Kidney epithelial cell (primary cell): ENCODE measurements at regions not wholly inside any gene's neighbourhood (a gene's known extent, or its start where the extent isn't known, plus 50 kb on each side); places are given as distances from the start of the nearest gene placed in this dataset.

Experiments
- DNase-seq: peaks from one replicate; pipeline ENCODE4 v3.0.0-alpha.2; 2010; ENCODE audit warnings: low read depth
- H3K27me3 ChIP-seq: 2 replicates; pipeline ENCODE4 v1.6.0; 2011; ENCODE audit warnings: low read length; ENCODE audit not compliant: control insufficient read depth, insufficient read depth
- H3K36me3 ChIP-seq: 2 replicates; pipeline ENCODE4 v1.5.1; 2011; ENCODE audit warnings: low read length; ENCODE audit not compliant: control insufficient read depth, insufficient read depth
- H3K4me3 ChIP-seq: 2 replicates; pipeline ENCODE4 v1.5.1; 2011; ENCODE audit warnings: low read depth, mild to moderate bottlenecking, control low read depth, low read length
- TF ChIP-seq, protein P1 (sequence below): IDR thresholded peaks from 2 replicates; pipeline ENCODE4 v1.5.1; 2011; ENCODE audit warnings: mild to moderate bottlenecking, moderate library complexity, low read length, control low read depth, inconsistent platforms; ENCODE audit not compliant: insufficient read depth, poor library complexity, severe bottlenecking

DNA sequence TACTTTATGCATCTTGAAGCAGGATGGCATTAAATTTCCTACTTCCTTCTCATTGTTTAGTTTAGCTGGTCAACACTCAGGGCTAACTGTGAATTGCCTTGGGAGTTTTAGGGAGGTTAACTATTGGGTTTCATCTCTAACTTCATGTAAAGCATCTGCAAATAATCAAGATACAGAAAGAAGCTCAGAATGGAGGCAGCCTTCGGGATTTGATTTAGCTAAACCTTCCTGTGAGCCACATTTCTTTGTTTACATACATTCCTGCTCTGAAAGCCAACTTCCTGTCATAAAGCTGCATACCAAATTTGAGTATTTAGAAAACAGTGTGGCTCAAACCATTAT lies 131.7 kb upstream of the PCDH18 start:
- TF ChIP-seq, protein P1, sequence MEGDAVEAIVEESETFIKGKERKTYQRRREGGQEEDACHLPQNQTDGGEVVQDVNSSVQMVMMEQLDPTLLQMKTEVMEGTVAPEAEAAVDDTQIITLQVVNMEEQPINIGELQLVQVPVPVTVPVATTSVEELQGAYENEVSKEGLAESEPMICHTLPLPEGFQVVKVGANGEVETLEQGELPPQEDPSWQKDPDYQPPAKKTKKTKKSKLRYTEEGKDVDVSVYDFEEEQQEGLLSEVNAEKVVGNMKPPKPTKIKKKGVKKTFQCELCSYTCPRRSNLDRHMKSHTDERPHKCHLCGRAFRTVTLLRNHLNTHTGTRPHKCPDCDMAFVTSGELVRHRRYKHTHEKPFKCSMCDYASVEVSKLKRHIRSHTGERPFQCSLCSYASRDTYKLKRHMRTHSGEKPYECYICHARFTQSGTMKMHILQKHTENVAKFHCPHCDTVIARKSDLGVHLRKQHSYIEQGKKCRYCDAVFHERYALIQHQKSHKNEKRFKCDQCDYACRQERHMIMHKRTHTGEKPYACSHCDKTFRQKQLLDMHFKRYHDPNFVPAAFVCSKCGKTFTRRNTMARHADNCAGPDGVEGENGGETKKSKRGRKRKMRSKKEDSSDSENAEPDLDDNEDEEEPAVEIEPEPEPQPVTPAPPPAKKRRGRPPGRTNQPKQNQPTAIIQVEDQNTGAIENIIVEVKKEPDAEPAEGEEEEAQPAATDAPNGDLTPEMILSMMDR: no peak

DNA sequence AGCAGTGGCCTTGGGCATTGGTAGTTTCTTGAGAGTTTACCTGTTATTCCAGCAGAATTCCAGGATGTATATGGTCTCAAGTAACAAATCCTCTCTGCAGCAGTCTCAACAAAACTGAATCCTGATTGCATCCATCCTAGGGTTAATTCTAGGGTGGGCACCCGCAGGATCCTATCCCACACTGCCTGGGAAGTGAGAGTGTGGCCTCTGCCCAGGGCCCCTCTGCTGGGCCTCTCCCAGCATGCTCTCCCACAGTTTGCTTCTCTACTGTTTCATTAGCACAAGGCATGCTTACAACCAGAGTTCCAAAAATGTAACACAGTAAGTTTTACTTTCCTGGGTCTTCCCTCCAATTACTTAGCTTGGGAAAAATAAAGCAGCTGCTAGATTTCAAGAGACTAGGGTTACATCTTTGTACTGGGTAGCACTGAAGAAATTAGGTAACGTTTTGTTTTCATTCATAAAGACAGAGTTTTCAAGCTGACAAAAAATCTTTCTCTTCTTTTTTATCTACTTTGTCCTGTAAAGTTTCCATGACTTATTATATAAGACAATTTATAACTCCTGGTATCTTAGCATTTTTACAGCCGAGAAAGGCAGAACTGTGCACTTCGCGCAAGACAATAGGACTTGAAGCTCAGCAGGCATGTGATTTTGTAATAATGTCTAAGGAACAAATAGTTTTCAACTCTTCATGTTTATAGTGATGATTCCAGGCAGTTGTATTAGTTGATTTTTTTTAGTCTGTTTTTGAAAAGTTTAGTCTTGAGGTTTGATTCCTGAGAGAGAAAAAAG lies 131.2 kb upstream of the PCDH18 start:
- Histone ChIP-seq H3K36me3 (no peaks in the 10 kb centered on the region), H3K4me3 (no peak overlapping the region), H3K27me3 (no peaks in the 10 kb centered on the region)
- TF ChIP-seq, protein P1: no peak
- DNase-seq: no peak

More for the DNA sequence above, 131.7 kb upstream of the PCDH18 start:
- no peak for DNase-seq
- Histone ChIP-seq H3K27me3 (no peaks in the 10 kb centered on the region), H3K36me3 (no peaks in the 10 kb centered on the region), H3K4me3 (no peak overlapping the region)

DNA sequence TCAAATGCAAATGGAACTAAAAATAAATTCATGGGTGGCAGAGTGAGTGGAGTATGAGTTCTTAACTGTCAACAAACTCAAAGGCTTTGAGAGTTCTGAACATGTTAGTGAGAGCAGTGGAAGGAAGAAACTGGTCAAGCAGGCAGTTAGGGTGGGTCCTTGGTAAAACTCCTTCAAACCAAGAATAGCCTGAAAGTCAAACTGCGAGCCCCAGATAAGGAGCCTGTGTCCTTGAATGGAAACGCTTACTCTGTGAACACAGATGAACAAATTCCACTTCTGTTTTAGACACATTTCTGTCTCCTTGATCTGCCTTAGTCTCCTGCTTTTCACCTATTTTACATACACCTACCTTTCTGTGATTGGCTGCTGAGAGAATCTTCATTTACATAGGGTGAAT lies 129.4 kb upstream of the PCDH18 start:
- Histone ChIP-seq H3K27me3 (no peaks in the 10 kb centered on the region), H3K4me3 (no peak overlapping the region), H3K36me3 (no peaks in the 10 kb centered on the region)
- TF ChIP-seq, protein P1: no peak
- no peak for DNase-seq

DNA sequence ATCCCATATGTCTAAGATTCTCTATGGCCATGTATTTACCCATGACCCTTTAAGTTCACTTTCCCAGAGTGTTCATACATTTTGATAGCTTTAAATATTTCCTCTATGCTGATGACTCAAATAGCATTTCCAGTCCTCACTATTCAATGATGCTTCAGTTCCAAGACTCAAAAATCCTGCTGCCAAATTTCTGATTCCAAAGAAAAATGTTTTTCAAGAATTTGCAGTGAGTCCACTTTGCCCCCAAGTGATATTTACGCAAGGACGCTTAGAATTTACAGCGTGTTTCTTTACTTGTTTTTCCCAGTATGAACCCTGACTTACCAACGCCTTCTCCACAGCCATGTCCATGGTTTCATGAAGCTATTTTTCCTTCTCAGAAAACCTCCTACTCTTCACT lies 127.9 kb upstream of the PCDH18 start:
- H3K4me3 ChIP-seq: no peak overlapping the region
- TF ChIP-seq, protein P1: no peak
- H3K36me3 ChIP-seq: no peaks in the 10 kb centered on the region
- H3K27me3 ChIP-seq: no peaks in the 10 kb centered on the region
- no peak for DNase-seq

DNA sequence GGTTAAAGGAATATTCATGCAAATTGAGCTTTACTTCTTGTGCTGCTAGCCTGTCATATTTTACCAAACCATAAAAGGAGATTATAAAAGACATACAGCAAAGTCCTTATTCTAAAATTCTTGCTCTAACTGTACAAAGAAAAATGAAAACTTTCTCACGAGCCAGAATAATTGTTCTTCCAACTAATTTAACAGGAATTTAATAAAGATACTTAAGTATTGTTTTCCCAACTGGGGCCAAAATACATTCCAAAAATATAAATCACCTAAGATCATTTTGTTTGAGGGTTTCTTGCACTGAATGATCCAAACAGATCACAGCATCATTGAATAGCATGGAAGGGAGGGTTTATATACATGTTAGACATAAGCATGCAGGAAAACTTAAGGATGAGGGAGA lies 127.1 kb upstream of the PCDH18 start:
- H3K36me3 ChIP-seq: no peaks in the 10 kb centered on the region
- H3K4me3 ChIP-seq: no peak overlapping the region
- DNase-seq: no peak
- TF ChIP-seq, protein P1: no peak
- H3K27me3 ChIP-seq: no peaks in the 10 kb centered on the region

DNA sequence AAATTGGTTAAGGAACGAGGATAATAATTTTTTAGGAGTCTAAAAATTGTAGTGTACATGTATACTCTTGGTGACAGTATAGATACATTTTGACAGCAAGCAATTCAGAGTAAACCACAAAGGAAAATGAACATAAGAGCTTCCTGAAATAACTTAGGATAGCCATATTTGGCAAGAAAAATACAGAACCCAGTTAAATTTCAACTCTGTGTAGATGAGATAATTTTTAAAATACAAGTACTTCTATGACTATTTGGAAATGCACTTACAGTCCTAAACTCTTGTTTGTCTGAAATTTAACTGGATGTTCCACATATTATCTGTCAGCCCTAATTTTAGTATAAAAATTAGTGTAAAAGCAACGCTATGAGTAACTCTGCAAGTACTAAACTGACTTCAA lies 124.4 kb upstream of the PCDH18 start:
- DNase-seq: no peak
- Histone ChIP-seq H3K4me3 (no peak overlapping the region), H3K36me3 (no peaks in the 10 kb centered on the region), H3K27me3 (no peaks in the 10 kb centered on the region)
- TF ChIP-seq, protein P1: no peak
